GM12878 (cell line): ENCODE measurements at regions not wholly inside any gene's neighbourhood (a gene's known extent, or its start where the extent isn't known, plus 50 kb on each side); places are given as distances from the start of the nearest gene placed in this dataset.

Experiments used
- CREM ChIP-seq: IDR thresholded peaks from 2 replicates; pipeline ENCODE4 v1.6.1; 2014; ENCODE audit warnings: antibody characterized with exemption, low read depth
- CTCF ChIP-seq, 3 experiments: IDR thresholded peaks in 2 of 3; conservative IDR thresholded peaks in 1 of 3; 2 replicates each; pipeline ENCODE4 v1.5.1; 2011; ENCODE audit warnings: low read depth in 3 of 3, low read length in 3 of 3, mild to moderate bottlenecking in 3 of 3, control low read depth in 2 of 3, moderate library complexity in 2 of 3, inconsistent platforms in 1 of 3, mixed read lengths in 1 of 3; ENCODE audit not compliant: control insufficient read depth in 2 of 3, insufficient read depth in 1 of 3; ENCODE audit errors: extremely low read depth in 1 of 3
- JUND ChIP-seq: IDR thresholded peaks from 2 replicates; pipeline ENCODE4 v1.6.1; 2012; ENCODE audit warnings: low read depth, mild to moderate bottlenecking, low read length, improper control_type of control experiment, moderate library complexity
- MEF2A ChIP-seq: IDR thresholded peaks from 2 replicates; pipeline ENCODE4 v1.6.1; 2011; ENCODE audit warnings: low read depth, mild to moderate bottlenecking, low read length, moderate library complexity; ENCODE audit not compliant: insufficient read depth
- POLR2A ChIP-seq: IDR thresholded peaks from 2 replicates; pipeline ENCODE4 v1.6.1; 2011; ENCODE audit warnings: low read depth, mild to moderate bottlenecking, low read length

- TF ChIP-seq JUND (no peak), POLR2A (no peak), CREM (no peak), CTCF (IDR thresholded peaks at IDR 0.05 in 2 of 3, conservative IDR thresholded peaks at IDR 0.05 in 1 of 3; ENCODE audit: control insufficient read depth in 2 of 3, extremely low read depth in 1 of 3, insufficient read depth in 1 of 3, low read depth in 3 of 3, low read length in 3 of 3) (no peak), MEF2A (no peak)
These were observed 119.7 kb downstream of the IRX2 start for GRCh38 chr5:2631758-2632157.
